ENCODE measurements at regions not wholly inside any gene's neighbourhood (a gene's known extent, or its start where the extent isn't known, plus 50 kb on each side); places are given as distances from the start of the nearest gene placed in this dataset.
"Not testable (repeated sequence)": the region's sequence is repeated elsewhere in the genome, so short reads cannot be mapped to it uniquely, and the experiment has no call there.

DNA sequence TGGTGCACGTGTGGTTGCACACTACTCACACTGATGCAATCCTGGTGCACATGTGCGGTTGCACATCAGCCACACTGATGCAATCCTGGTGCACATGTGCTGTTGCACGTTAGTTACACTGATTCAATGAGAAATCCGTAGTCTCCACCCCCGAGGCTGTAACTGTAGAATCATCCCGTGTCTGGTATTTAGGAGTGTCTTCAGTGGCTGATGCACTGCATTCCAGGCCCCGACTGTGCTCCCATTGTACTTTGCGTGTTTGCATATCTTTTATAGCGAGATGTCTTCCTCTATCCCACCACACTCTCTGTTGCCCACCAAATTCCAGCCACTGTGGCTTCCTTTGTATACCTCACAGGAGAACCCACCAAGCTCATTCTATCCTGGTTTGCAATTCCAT, 87.8 kb upstream of the MTHFD1L start:
- H3K9me3 ChIP-seq, result peaks cover 0 to 10% of the 10 kb centered on the region in 2 donors
- no peak overlapping the region for H3K27ac ChIP-seq
- H3K27me3 ChIP-seq, result no peaks in the 10 kb centered on the region
- DNase-seq (ENCODE audit: low spot score), result no peak
- H3K4me1 ChIP-seq, result peaks cover 0 to 4% of the 10 kb centered on the region in 2 donors
- TF ChIP-seq, protein P1, sequence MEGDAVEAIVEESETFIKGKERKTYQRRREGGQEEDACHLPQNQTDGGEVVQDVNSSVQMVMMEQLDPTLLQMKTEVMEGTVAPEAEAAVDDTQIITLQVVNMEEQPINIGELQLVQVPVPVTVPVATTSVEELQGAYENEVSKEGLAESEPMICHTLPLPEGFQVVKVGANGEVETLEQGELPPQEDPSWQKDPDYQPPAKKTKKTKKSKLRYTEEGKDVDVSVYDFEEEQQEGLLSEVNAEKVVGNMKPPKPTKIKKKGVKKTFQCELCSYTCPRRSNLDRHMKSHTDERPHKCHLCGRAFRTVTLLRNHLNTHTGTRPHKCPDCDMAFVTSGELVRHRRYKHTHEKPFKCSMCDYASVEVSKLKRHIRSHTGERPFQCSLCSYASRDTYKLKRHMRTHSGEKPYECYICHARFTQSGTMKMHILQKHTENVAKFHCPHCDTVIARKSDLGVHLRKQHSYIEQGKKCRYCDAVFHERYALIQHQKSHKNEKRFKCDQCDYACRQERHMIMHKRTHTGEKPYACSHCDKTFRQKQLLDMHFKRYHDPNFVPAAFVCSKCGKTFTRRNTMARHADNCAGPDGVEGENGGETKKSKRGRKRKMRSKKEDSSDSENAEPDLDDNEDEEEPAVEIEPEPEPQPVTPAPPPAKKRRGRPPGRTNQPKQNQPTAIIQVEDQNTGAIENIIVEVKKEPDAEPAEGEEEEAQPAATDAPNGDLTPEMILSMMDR (IDR thresholded peaks at IDR 0.05), result no peak
- H3K36me3 ChIP-seq, result no peaks in the 10 kb centered on the region
- H3K4me3 ChIP-seq, result no peak overlapping the region

DNA sequence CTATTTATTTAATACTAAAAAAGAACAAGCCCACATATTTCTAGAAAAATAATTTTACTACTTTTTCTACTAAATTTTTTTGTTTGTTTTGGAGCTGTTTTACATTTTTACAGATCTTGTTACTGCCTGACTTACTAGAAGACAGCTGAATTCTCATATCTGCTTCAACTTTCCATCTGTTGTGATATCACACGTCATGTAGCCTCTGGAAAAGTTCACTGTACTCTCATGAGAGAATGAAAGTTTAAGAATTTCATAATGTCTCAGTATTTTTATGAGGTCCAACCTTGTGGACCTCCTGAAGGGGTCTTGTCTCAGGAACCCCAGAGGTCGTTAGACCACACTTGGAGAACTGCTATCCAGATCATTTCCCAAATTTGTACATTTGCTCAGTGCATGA, 81.7 kb upstream of the MTHFD1L start:
- peaks cover 0 to 6% of the 10 kb centered on the region in 2 donors for H3K9me3 ChIP-seq
- H3K4me1 ChIP-seq, result peaks cover 0 to 6% of the 10 kb centered on the region in 2 donors
- no peak overlapping the region for H3K27ac ChIP-seq
- no peaks in the 10 kb centered on the region for H3K27me3 ChIP-seq
- no peak for DNase-seq (ENCODE audit: low spot score)
- H3K4me3 ChIP-seq, result no peak overlapping the region
- H3K36me3 ChIP-seq, result no peaks in the 10 kb centered on the region
- TF ChIP-seq, protein P1 (IDR thresholded peaks at IDR 0.05), result no peak

DNA sequence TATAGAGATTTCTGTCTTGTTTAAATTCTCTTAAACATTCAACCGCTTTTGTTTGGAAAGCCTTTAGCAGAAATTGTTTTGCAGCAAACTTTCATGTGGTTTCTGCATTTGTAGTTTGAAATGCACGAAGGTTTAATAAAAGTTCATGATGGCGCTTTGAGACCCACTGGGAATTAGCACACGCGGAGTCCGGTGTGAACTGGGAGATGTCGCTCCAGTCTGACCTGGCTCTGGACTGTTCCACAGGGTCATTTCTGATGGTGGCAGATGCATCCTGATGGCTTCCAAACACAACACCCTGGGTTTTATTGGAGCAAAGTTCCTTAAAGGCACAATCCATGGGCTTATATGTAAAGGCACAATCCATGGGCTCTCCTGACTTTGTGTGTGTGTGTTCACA, 78.1 kb upstream of the MTHFD1L start:
- H3K27ac ChIP-seq, result no peak overlapping the region
- peaks cover 0 to 6% of the 10 kb centered on the region in 2 donors for H3K9me3 ChIP-seq
- no peaks in the 10 kb centered on the region for H3K27me3 ChIP-seq
- no peak for DNase-seq (ENCODE audit: low spot score)
- H3K4me3 ChIP-seq, result no peak overlapping the region
- no peaks in the 10 kb centered on the region for H3K36me3 ChIP-seq
- TF ChIP-seq, protein P1 (IDR thresholded peaks at IDR 0.05), result no peak
- H3K4me1 ChIP-seq, result peaks cover 0 to 6% of the 10 kb centered on the region in 2 donors

DNA sequence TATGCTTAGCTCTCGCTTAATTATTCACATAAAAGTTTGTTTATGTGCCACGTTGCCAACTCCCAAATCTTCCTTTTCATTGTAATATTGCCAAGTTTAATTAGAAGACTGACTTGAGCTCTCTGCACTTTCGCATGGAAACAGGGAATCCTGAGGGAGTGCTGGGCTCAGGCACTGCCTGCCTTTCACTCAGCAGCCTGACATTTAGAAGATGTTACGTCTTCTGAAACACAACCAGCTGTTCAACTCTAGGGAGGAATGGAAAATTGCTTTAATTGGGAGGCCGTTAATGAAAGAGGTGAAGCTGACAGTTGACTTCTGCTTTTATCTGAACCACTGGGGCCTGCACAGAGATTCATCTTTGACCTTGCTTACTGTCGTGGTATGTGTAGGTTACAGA, 77.4 kb upstream of the MTHFD1L start:
- Histone ChIP-seq H3K36me3 (no peaks in the 10 kb centered on the region), H3K27ac (no peak overlapping the region), H3K27me3 (no peaks in the 10 kb centered on the region), H3K4me1 (peaks cover 0 to 6% of the 10 kb centered on the region in 2 donors), H3K9me3 (peaks cover 0 to 6% of the 10 kb centered on the region in 2 donors), H3K4me3 (no peak overlapping the region)
- DNase-seq (ENCODE audit: low spot score), result no peak
- TF ChIP-seq, protein P1 (IDR thresholded peaks at IDR 0.05), result no peak

DNA sequence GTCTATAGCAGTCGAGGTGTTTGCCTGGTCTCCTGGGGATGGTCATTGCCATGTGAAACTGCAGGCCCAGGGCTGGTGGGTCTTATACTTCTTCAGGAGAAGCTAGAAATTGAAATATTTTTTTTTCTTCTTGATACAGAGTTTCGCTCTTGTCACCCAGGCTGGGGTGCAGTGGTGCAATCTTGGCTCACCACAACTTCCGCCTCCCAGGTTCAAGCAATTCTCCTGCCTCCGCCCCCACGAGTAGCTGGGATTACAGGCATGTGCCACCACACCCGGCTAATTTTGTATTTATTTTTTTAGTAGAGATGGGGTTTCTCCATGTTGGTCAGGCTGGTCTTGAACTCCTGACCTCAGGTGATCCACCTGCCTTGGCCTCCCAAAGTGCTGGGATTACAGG, 75.6 kb upstream of the MTHFD1L start:
- H3K4me1 ChIP-seq; H3K36me3 ChIP-seq; H3K4me3 ChIP-seq; H3K27me3 ChIP-seq; H3K9me3 ChIP-seq; H3K27ac ChIP-seq; DNase-seq (ENCODE audit: low spot score): not testable (repeated sequence)

DNA sequence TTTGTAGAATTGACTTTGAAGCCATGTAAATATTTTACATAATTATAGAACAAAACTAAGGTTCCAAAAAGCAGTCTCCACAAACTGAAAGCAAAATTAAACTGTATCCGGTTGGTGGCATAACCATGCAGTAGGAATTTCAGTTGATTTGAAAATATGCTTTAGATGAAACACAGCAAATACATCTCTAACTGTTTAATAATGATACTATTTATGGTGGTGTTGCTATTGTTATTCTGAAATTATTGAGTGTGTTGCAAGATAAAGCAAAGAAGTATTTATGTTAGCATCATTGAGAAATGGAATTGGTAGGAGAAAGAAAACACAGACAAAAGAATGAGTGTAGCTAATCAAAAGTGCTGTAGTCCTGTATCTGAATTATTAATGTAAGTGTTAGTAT, 73.8 kb upstream of the MTHFD1L start:
- no peak overlapping the region for H3K4me3 ChIP-seq
- DNase-seq (ENCODE audit: low spot score), result no peak
- H3K4me1 ChIP-seq, result peaks cover 0 to 6% of the 10 kb centered on the region in 2 donors
- H3K36me3 ChIP-seq, result no peaks in the 10 kb centered on the region
- H3K27me3 ChIP-seq, result no peaks in the 10 kb centered on the region
- H3K9me3 ChIP-seq, result no peaks in the 10 kb centered on the region
- H3K27ac ChIP-seq, result no peak overlapping the region
- TF ChIP-seq, protein P1 (IDR thresholded peaks at IDR 0.05), result no peak

All from right atrium auricular region (tissue), 2 donors.